ENCODE measurements at regions not wholly inside any gene's neighbourhood (a gene's known extent, or its start where the extent isn't known, plus 50 kb on each side); places are given as distances from the start of the nearest gene placed in this dataset.

- TF ChIP-seq CTCF (IDR thresholded peaks at IDR 0.05; ENCODE audit: low read depth, low read length) (no peak), POLR2A (IDR thresholded peaks at IDR 0.05; ENCODE audit: extremely low read depth, insufficient read length) (no peak), MYC (IDR thresholded peaks at IDR 0.05; ENCODE audit: low read depth, low read length) (no peak)
These were observed 519.8 kb downstream of the TLE4 start for GRCh38 chr9:80091526-80091925.
